ENCODE measurements at regions not wholly inside any gene's neighbourhood (a gene's known extent, or its start where the extent isn't known, plus 50 kb on each side); places are given as distances from the start of the nearest gene placed in this dataset.
"Not testable (repeated sequence)": the region's sequence is repeated elsewhere in the genome, so short reads cannot be mapped to it uniquely, and the experiment has no call there.

DNA sequence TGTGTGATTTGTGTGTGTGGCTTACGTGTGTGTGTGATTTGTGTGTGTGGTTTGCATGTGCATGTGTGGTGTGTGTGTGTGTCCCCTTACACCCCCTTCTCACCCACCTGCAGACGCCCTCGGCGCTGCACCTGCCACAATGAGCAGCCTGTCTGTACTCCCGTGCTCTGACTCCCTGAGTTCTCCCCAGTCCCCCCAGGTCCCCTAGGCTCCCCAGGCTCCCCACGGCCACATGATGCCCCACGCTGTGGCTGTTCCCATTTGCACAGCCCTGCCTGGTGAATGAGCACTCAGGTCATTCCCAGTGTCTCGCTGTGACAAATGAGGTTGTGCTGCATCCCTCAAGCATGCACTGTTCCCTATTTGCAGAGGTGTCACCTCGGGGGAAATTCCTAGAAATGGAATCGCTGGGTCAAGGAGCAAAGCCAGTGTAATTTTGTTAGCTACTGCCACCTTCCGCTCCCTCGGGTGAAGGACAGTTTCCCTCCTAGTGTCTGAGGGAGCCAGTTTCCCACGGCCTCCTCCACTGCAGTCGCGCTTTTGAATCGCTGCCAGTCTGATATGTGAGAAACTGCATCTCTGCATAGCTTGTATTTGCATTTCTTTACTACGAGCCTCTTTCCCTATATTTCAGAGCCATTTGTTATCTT, 180.4 kb upstream of the FOXD4L5 start:
- not testable (repeated sequence) for H3K9ac ChIP-seq (ENCODE audit: low read depth, low read length); H3K4me3 ChIP-seq (ENCODE audit: low read length); H3K4me2 ChIP-seq (ENCODE audit: low read length); H3K4me1 ChIP-seq (ENCODE audit: control insufficient read depth, insufficient read depth, low read length); H3K36me3 ChIP-seq (ENCODE audit: insufficient read depth, low read length); H3K27me3 ChIP-seq (ENCODE audit: control insufficient read depth, insufficient read depth, low read length); H3K9me3 ChIP-seq (replicated peaks; ENCODE audit: low read length)

DNA sequence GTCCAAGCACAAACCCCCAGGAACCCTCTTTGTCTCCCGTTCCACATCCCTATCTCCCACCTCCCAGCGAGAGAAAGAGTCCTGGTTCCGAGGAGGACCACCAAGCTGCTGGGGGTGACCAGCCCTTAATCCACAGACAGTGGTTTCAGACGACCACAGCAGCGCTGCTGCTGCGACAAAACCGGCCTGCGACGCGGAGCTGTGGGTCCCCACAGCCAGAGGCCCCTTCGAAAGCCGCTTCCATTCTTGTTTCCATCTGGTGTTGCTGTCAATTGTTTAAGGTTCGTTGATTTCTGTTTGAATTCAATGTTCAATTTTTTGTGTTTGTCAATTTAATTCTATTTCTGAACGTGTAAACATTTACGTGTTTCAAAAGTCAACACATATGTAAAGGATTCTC, 177.5 kb upstream of the FOXD4L5 start:
- H3K4me1 ChIP-seq (ENCODE audit: control insufficient read depth, insufficient read depth, low read length); H3K9me3 ChIP-seq (replicated peaks; ENCODE audit: low read length); H3K4me2 ChIP-seq (ENCODE audit: low read length); H3K4me3 ChIP-seq (ENCODE audit: low read length); H3K36me3 ChIP-seq (ENCODE audit: insufficient read depth, low read length); H3K9ac ChIP-seq (ENCODE audit: low read depth, low read length); H3K27me3 ChIP-seq (ENCODE audit: control insufficient read depth, insufficient read depth, low read length): not testable (repeated sequence)

DNA sequence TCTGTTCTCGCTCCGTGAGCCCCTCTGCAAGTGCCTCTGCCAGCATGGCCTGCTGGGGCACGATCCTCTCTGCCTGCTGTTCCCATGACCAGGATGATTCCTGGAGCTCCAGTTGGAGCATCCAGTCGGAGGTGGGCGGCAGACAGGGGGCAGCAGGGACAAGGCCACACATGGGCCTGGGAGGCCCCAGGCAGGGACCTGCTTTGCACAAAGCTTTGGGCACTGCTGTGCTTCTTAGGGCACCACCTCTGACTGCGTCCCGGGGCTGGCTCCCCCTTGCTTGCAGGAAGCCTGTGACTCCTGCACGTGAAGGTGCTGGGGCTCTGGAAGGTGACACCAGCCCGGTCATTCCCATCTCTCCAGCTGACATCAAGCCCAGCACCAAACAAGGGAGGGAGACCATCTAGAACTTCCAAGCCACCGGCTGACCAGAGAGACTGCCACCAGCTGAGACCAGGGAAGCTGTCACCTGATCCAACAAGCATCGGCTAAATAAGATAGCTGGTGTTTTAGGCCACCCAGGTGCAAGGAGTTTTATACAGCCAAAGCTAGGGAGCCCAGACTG, 174.8 kb upstream of the FOXD4L5 start:
- no peaks in the 10 kb centered on the region for H3K27me3 ChIP-seq (ENCODE audit: control insufficient read depth, insufficient read depth, low read length)
- no peak overlapping the region for H3K9ac ChIP-seq (ENCODE audit: low read depth, low read length)
- H3K4me3 ChIP-seq (ENCODE audit: low read length) = no peak overlapping the region
- no peak overlapping the region for H3K4me2 ChIP-seq (ENCODE audit: low read length)
- no peaks in the 10 kb centered on the region for H3K4me1 ChIP-seq (ENCODE audit: control insufficient read depth, insufficient read depth, low read length)
- no peaks in the 10 kb centered on the region for H3K36me3 ChIP-seq (ENCODE audit: insufficient read depth, low read length)
- peaks cover 5% of the 10 kb centered on the region for H3K9me3 ChIP-seq (replicated peaks; ENCODE audit: low read length)

- Histone ChIP-seq H3K4me2 (ENCODE audit: low read length) (no peak overlapping the region), H3K9me3 (replicated peaks; ENCODE audit: low read length) (peaks cover 5% of the 10 kb centered on the region), H3K36me3 (ENCODE audit: insufficient read depth, low read length) (no peaks in the 10 kb centered on the region), H3K27me3 (ENCODE audit: control insufficient read depth, insufficient read depth, low read length) (no peaks in the 10 kb centered on the region), H3K4me1 (ENCODE audit: control insufficient read depth, insufficient read depth, low read length) (no peaks in the 10 kb centered on the region), H3K9ac (ENCODE audit: low read depth, low read length) (no peak overlapping the region), H3K4me3 (ENCODE audit: low read length) (no peak overlapping the region)
Measured at GRCh38 chr9:65458992-65459391, 174.0 kb upstream of the FOXD4L5 start.

- Histone ChIP-seq H3K36me3 (ENCODE audit: insufficient read depth, low read length) (no peaks in the 10 kb centered on the region), H3K4me1 (ENCODE audit: control insufficient read depth, insufficient read depth, low read length) (no peaks in the 10 kb centered on the region), H3K9ac (ENCODE audit: low read depth, low read length) (no peak overlapping the region), H3K4me3 (ENCODE audit: low read length) (no peak overlapping the region), H3K27me3 (ENCODE audit: control insufficient read depth, insufficient read depth, low read length) (no peaks in the 10 kb centered on the region), H3K4me2 (ENCODE audit: low read length) (no peak overlapping the region), H3K9me3 (replicated peaks; ENCODE audit: low read length) (peaks cover 5% of the 10 kb centered on the region)
Measured at GRCh38 chr9:65458465-65458864, 173.5 kb upstream of the FOXD4L5 start.

DNA sequence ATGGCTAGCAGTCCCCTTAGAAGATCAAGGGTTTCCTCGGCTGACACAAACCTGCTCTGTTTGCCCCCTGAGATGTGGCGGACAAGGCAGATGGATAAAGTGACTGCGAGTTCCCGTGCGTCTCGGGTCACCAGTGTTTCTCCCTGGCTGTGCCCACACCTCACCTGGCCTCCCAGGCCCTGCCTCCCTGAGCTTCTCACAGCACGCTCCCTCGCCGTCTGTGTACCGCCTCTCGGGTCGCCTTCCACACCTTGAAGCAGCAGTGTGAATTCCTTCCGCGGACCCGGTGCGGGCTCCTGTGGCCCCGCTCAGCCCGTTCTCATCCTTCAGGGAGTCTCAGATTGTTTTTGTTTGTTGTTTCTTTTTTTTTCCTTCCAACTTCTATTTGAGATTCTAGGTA, 172.0 kb upstream of the FOXD4L5 start:
- not testable (repeated sequence) for H3K4me1 ChIP-seq (ENCODE audit: control insufficient read depth, insufficient read depth, low read length); H3K36me3 ChIP-seq (ENCODE audit: insufficient read depth, low read length); H3K9me3 ChIP-seq (replicated peaks; ENCODE audit: low read length); H3K4me3 ChIP-seq (ENCODE audit: low read length); H3K27me3 ChIP-seq (ENCODE audit: control insufficient read depth, insufficient read depth, low read length); H3K9ac ChIP-seq (ENCODE audit: low read depth, low read length); H3K4me2 ChIP-seq (ENCODE audit: low read length)

- not testable (repeated sequence) for H3K4me1 ChIP-seq (ENCODE audit: control insufficient read depth, insufficient read depth, low read length); H3K9me3 ChIP-seq (replicated peaks; ENCODE audit: low read length); H3K36me3 ChIP-seq (ENCODE audit: insufficient read depth, low read length); H3K4me3 ChIP-seq (ENCODE audit: low read length); H3K4me2 ChIP-seq (ENCODE audit: low read length); H3K27me3 ChIP-seq (ENCODE audit: control insufficient read depth, insufficient read depth, low read length); H3K9ac ChIP-seq (ENCODE audit: low read depth, low read length)
Measured at GRCh38 chr9:65455751-65456647, 171.0 kb upstream of the FOXD4L5 start.

- H3K36me3 ChIP-seq (ENCODE audit: insufficient read depth, low read length); H3K9me3 ChIP-seq (replicated peaks; ENCODE audit: low read length); H3K4me1 ChIP-seq (ENCODE audit: control insufficient read depth, insufficient read depth, low read length); H3K4me3 ChIP-seq (ENCODE audit: low read length); H3K9ac ChIP-seq (ENCODE audit: low read depth, low read length); H3K27me3 ChIP-seq (ENCODE audit: control insufficient read depth, insufficient read depth, low read length); H3K4me2 ChIP-seq (ENCODE audit: low read length): not testable (repeated sequence)
Measured at GRCh38 chr9:65455136-65455535, 170.1 kb upstream of the FOXD4L5 start.

DNA sequence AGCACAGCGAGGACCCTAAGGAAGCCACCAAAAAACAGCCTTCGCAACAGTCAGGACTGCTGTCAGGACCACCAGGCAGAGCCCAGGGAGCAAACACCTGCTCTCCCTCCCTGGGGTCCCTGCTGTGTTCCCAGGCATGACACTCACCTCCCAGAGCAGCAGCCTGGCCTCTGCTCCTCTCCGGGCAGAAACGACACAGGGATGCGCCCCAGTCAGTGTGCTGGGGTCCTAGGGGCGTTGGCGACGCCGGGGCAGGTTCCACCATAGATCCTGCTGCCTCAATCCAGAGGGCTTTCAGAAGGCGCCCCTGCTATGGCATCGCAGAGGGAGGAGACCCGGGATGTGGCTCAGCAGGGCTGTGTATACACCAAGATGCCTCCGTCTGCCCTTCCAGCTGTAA, 169.7 kb upstream of the FOXD4L5 start:
- H3K27me3 ChIP-seq (ENCODE audit: control insufficient read depth, insufficient read depth, low read length); H3K4me1 ChIP-seq (ENCODE audit: control insufficient read depth, insufficient read depth, low read length); H3K4me2 ChIP-seq (ENCODE audit: low read length); H3K4me3 ChIP-seq (ENCODE audit: low read length); H3K9me3 ChIP-seq (replicated peaks; ENCODE audit: low read length); H3K36me3 ChIP-seq (ENCODE audit: insufficient read depth, low read length); H3K9ac ChIP-seq (ENCODE audit: low read depth, low read length): not testable (repeated sequence)

- not testable (repeated sequence) for H3K9me3 ChIP-seq (replicated peaks; ENCODE audit: low read length); H3K4me2 ChIP-seq (ENCODE audit: low read length); H3K4me1 ChIP-seq (ENCODE audit: control insufficient read depth, insufficient read depth, low read length); H3K27me3 ChIP-seq (ENCODE audit: control insufficient read depth, insufficient read depth, low read length); H3K4me3 ChIP-seq (ENCODE audit: low read length); H3K36me3 ChIP-seq (ENCODE audit: insufficient read depth, low read length); H3K9ac ChIP-seq (ENCODE audit: low read depth, low read length)
Measured at GRCh38 chr9:65454034-65454433, 169.0 kb upstream of the FOXD4L5 start.

- H3K9ac ChIP-seq (ENCODE audit: low read depth, low read length); H3K9me3 ChIP-seq (replicated peaks; ENCODE audit: low read length); H3K4me1 ChIP-seq (ENCODE audit: control insufficient read depth, insufficient read depth, low read length): not testable (repeated sequence)
Measured at GRCh38 chr9:65449886-65450610, 165.0 kb upstream of the FOXD4L5 start.

More at GRCh38 chr9:65449886-65450610, 165.0 kb upstream of the FOXD4L5 start:
- not testable (repeated sequence) for H3K4me2 ChIP-seq (ENCODE audit: low read length); H3K36me3 ChIP-seq (ENCODE audit: insufficient read depth, low read length); H3K27me3 ChIP-seq (ENCODE audit: control insufficient read depth, insufficient read depth, low read length); H3K4me3 ChIP-seq (ENCODE audit: low read length)
